ENCODE measurements at regions not wholly inside any gene's neighbourhood (a gene's known extent, or its start where the extent isn't known, plus 50 kb on each side); places are given as distances from the start of the nearest gene placed in this dataset.

DNA sequence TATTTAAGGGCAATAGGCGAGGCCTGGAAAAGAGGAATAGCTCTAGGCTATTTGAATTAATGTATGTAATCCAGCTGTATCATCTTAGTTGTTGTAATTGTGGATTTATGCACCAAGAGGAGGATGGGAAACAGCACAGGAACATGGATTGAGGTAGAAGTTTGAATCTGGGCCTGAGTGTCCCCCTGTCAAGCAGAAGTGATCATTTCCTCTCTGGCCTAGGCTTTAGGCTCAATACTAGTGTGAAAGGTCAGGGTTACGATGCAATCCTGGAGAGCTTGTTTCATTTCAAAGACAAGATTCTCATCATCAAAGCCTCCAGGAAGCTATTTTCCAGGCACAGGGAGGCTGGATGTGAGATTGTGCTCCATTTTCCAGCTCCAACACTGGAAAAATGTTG lies 77.9 kb upstream of the HSD17B12 start:
- ATAC-seq: no peak
- DNase-seq (ENCODE audit: low spot score): no peak

DNA sequence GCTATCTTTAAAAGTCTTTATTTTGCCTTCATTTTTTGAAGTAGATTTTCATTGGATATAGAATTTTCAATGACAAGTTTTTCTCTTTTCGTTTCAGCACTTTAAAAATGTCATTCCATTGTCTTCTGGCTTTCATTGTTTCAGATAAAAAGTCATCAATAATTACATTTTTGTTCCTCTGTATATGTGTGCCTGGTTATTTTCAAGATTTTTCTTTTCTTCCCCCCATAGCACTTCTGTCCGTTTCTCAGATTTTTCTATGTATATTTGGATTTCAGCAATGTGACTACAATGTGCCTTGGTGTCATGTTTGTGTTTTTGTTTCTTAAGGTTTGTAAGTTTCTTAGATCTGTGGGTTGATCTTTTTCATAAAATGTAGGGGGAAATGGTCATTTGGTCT lies 66.3 kb upstream of the HSD17B12 start:
- ATAC-seq: no peak
- no peak for DNase-seq (ENCODE audit: low spot score)

DNA sequence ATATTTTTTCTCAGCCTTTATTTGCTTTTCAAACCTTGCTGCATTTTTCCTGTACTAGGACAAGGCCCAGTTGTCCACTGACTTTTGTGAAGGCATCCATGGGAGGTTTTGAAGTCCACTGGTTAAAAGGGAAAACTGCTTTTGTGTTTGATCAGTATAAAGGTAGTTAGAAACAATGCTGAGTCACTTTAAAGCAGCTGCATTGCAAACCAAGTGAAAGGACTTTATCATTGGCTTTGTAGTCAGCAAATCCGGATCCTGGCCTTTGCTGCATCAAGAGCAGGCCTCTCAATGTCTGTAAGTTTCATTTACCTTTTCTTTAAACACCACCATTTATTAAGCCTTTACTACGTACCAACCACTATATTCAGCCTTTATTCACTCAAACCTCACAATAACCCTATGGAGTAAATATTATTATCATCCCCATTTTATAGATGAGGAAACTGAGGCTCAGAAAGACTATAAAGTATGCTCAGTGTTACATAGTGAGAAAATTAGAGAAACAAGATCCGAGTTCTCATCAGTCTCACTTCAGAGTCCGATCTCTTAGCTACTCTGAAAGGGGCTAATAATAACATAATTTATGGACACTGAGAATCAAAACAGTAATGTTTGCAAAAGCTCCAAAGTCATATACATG lies 60.6 kb upstream of the HSD17B12 start:
- ATAC-seq (no peak), DNase-seq (ENCODE audit: low spot score) (no peak)

DNA sequence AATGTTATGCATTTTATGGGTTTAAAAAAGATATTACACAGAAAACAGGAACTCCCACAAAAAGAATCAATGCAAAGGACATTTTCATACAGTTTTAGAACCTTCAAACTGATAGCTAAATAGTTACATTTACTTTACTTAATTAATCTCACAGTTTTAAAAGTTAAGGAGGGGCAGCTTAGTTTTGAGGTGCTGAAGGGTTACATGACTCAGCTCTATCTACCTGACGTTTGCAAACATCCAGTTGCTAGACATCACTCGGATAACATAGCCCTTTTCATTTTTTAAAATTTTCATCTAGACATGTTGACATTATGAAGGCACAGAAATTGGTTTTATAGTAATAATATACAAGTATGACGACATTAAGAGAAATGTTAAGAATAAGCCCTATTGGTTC lies 53.7 kb upstream of the HSD17B12 start:
- no peak for ATAC-seq
- DNase-seq (ENCODE audit: low spot score): no peak
